HG02571 (cell line): ENCODE measurements at regions not wholly inside any gene's neighbourhood (a gene's known extent, or its start where the extent isn't known, plus 50 kb on each side); places are given as distances from the start of the nearest gene placed in this dataset.

Source experiments
- ATAC-seq: cut with Tn5 transposase; IDR thresholded peaks from one replicate; pipeline ENCODE4 v1.9.1; 2021; ENCODE audit warnings: mild to moderate bottlenecking, moderate library complexity; ENCODE audit not compliant: unreplicated experiment

GRCh38 chrX:76228499-76228898, 55.6 kb downstream of the PBDC1 start:
- no peak for ATAC-seq

- ATAC-seq, result no peak
Measured at GRCh38 chrX:76248901-76249300, 76.0 kb downstream of the PBDC1 start.

- ATAC-seq, result peak; percentile 83
Measured at GRCh38 chrX:76253432-76253831, 80.6 kb downstream of the PBDC1 start.

GRCh38 chrX:76279007-76279406, 106.1 kb downstream of the PBDC1 start:
- ATAC-seq, result peak; percentile 50
